Stimulated activated CD4-positive, alpha-beta T cell treated with anti-CD3 and anti-CD28 coated beads, TNF-alpha, amount 100 ng/mL, for 48 hours (primary cell): ENCODE measurements at regions not wholly inside any gene's neighbourhood (a gene's known extent, or its start where the extent isn't known, plus 50 kb on each side); places are given as distances from the start of the nearest gene placed in this dataset.

Experiments used
- DNase-seq, 3 donors: peaks; one replicate each; pipeline ENCODE4 v3.0.0-alpha.2; 2020; ENCODE audit warnings: low read depth in 3 of 3

DNA sequence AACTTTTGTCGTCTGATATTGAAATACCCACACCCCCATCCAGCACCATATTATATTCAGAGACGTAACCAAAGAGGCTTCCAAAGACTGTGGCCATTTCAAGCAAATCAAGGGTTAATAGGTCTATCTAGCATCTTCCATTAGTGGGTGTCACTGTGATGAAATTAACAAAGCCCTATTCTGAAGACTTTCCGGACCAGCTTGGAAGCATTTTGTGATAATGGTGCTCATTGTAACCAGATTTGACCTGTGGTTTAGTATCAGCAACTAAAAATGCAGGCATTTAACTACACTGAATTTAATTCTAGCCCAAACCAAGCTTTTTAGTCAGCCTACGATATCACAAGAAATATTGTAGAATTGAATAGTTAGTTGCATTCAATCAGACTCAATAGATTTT lies 309.7 kb upstream of the TENM3 start:
- DNase-seq: no peak

DNA sequence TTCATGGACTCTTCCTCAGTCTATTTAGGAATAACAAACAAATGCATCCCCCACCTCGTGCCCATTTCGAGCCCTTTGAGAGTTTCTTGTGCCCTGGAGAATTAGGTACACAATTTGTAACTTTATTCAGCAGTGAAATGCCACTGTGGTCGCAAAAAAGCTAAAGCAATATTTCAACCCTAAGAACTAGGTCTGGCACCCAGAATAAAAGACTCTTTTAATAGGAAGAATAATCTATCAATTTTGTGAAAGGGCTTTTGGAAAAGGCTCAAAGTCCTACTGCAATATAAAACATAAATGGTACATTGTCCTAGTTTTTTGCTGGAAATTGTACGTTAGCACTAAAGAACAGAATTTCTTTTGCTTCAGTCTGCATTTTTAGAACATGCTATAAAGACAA lies 304.6 kb upstream of the TENM3 start:
- DNase-seq: no peak

DNA sequence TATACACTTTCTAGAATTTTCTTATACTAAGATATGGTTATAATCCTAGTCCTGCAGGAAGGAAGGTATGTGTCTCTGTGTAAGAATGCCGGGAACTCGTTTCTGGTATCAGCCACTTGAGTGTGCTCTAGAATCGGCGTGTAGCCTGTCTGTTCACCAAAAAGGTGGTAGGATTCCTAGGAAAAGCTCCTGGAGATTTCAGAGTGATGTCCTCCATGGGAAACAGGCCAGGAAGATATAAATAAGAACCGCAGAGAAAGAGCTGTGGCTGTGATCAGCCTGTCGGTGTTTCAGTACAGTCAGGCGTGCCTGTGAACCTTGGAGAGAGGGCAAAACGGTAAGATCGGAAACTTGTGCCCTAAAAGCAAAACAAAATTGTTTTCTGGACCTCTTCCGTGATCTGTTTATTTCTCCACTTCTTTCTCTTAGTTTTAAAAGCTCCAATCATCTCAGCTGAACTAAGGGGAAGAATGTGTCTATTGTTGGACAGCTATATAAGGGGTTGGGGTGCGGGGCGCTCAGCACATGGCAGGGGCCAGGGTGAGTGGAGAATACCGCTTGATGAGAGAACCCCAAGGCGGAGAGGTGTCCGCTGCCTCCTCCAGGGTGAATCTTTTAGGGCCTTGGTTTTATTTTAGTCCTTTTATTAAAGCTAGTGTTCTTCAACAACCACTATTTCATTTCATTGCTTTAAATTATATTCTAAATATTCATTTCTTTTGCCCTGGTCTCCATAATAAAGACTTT lies 303.8 kb upstream of the TENM3 start:
- no peak for DNase-seq

DNA sequence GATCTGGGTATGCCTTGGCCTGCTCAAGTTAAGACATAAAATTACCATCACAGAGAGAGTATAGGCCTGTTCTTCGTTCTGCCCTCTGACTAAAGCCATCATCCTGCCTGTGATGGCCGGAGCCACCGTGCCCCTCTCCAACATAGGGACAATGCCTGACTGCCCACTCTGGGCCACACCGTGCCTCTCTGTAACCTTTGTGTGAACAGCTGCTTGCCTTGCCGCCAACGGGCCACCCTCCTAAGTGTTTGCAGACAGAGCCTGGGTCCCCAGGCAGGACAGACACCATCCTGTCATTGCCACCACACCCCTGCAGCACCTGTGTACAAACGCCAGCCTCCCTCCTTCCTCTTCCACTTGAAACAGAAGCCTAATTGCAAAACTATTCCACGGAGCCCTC lies 298.7 kb upstream of the TENM3 start:
- DNase-seq: no peak

DNA sequence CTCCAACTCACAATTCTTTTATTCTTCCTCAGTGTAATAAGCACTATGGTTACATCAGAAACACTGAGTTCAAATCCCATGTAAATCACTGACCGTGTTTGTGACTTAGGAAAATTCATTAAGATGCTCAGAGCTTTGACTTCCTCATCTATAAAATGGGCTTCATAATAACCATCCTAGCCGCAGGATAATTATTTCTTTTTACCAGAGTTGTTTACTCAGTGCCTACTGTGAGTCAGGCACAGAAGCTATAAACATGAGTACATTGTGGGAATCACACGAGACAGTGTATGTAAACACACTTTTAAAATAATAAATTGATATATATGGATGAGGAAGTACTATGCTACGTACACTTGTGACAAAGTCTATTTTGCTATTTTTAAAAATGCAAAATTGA lies 296.3 kb upstream of the TENM3 start:
- DNase-seq: no peak

DNA sequence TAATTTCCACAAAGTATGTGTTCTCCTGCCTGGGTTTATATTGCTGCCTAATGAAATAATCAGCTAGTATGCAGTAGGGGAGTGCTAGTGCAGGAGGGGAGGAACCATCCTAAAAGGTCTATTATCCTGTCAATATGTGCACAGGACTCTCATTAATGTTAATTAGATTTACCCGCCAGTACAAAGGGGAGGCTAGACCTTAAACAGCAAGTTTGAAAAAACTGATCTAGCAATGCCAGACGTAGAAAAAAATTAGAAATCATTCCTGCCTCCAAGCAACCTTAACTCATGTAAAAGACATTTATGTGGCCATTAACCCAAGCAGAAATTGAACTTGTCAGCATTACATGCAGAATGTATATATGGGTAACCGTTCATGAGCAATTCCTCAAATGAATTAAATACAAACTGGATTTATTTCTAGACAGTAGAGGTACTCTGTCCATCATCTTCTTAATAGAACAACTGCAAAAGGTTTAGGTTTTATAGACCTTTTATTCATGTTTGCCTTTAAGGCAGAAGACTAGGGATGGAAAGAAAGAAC lies 294.3 kb upstream of the TENM3 start:
- no peak for DNase-seq

DNA sequence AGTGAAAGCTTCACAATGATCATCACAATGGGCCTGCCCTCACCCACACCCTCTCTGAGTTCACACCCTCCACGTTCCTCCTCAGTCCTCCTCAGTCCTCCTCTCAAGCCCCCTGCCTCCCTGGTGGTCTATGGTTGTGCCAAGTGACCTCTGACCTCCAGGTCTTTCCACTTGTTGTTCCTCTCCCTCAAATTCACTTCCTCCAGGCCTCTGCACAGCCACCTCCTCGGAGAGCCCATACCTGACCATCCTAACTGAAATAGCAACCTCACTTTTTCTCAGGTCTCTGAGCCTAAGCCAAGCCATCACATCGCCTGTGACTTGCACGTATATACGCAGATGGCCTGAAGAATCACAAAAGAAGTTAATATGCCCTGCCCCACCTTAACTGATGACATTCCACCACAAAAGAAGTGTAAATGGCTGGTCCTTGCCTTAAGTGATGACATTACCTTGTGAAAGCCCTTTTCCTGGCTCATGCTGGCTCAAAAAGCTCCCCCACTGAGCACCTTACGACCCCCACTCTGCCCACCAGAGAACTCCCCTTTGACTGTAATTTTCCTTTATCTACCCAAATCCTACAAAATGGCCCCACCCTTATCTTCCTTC lies 293.4 kb upstream of the TENM3 start:
- no peak for DNase-seq

DNA sequence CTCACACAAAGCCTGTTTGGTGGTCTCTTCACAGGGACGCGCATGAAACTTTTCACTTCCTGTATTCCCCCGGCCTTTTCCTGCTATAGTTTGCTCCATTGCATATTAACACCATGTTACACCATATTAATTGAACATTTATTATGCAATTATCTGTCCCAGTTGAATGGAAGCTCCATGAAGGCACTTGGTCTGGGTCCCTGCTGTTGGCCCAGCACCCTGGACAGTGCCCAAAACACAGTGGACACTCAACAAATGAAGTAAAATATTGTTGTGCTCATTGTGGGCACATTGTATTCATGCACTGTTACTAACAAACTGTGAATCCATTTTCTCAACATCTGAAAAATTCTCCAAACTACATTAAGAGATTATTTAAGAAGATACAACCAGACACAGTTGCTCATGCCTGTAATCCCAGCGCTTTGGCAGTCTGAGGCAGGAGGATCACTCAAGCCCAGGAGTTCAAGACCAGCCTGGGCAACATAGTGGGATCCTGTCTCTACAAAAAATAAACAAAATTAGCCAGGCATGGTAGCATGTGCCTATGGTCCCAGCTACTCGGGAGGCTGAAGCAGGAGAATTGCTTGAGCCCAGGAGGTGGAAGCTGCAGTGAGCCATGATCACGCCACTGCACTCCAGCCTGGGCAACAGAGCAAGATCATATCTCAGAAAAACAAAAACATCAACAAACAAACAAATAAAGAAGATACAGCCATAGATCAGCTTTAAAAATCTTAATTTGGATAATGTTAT lies 292.7 kb upstream of the TENM3 start:
- no peak for DNase-seq

DNA sequence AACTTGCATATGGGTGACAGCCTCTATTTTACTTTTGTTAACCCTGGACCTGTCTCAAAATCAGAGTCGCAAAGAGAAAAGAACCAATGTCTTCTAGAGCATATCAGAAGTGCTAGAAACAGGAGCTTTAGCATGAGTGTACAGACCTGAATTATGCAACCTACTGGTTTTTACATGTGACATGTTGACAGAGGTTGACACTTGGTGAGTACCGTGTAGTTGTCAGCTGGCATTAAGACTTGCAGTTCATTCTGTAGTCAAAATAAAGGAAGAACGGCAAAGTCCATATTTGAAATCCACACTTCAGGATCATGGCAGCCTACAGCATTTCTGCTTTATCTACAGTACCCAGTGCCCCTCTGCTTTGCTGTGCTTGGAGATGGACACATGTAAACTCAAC lies 291.9 kb upstream of the TENM3 start:
- DNase-seq: no peak

DNA sequence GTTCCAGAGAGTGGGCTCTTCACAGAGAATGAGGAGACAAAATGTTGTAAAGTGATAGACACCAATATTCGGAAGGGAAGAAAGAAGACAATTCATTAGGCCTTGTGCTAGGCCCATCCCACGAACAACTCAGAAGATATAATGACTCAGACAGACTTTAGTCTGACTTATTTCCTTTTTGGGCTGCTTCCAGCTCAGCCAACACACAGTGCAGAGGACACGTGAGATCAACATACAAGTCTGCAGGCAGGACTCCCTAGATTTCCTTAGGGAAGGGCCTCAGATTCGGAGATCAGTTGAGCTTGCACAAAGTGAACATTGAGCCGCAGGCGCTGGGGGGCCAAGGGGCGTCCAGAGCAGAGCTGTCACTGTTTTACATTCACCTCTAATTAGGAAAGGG lies 290.7 kb upstream of the TENM3 start:
- no peak for DNase-seq

DNA sequence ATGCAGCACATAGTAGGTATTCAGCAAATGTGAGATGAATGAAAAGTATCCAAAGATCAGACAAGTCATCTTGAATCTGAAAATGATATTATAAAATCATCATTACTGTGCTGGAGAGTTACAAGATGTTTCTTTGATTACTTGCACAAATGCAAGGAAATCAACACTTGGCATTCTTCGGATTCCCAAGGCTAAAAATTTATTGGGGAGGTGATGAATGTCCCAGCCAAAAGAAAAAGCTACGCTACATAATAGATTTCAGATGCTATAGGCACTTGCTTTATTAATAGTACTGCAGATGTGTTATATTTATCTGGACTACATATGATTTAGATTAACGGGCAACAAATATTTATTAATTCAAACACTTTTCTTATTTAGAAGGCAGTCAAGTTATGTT lies 286.7 kb upstream of the TENM3 start:
- no peak for DNase-seq

DNA sequence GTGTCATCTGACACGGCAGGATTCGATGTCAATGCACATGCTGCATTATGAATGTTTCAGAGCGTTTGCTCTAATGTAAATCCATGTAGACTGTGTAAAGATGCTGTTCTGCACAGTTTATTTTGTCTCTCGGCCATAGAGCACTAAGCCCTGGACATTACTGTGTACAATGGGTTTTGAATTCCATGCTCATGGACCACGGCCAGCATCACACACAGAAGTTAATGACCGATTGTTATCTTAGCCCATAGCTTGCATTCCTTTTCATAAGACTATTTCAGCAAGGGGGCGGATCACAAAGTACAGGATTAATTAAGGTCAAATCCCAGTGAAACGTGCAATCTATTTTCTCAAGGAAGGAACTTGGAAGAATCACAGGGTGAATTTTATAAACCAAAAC lies 286.1 kb upstream of the TENM3 start:
- DNase-seq: no peak

DNA sequence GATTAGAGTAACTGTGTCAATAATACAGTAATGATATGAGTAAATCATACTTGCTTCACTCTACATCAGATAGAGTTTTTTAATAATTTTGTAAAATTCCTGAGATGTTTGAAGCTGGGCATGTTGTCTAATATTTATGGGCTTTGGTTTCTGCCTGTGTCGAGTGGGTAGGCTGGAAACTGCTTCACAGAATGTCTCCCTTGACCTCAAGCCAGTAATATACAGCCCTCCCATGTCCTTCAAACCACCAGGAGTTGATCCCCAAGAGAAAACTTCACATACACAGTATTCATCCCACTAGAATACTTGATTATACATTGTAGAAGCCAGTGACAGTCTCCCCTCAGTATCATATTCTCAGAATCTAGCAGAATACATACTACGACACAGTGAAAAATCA lies 284.8 kb upstream of the TENM3 start:
- DNase-seq: no peak

DNA sequence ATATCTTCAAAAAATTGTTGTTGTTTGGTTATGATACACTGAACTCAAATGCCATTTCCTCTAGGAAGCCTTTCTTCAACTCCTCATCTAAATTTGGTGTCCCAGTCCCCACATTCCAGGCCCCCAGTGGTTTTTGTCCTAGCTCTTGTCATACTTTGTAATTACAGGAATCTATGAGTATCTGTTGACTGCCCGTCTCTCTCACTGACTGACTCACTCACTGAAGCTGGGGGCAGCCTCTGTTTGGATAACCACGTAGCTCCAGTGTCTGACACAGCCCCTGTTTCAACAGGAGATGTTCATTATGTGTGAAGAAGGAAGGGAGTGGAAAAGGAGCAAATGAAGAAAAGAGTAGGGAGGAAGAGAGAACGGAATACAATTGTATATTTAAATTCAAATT lies 284.1 kb upstream of the TENM3 start:
- DNase-seq: no peak

DNA sequence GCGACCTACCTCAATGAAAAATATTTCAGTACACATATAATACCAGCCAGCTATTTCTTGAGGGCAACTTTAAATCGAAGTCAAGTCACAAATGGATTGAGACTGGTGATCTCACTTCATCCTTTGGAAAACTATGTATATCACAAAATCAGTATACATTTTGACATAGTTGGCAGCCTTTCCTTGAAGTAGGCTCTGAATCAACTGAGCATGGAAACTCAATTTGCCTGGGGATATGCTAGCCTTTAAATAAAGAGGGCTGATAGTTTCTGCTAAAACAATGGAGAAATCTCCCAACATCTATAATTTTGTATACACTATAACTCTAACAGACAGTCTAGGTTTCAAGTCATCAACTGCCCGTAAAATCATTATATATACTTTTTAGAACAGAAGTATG lies 282.8 kb upstream of the TENM3 start:
- DNase-seq: no peak

DNA sequence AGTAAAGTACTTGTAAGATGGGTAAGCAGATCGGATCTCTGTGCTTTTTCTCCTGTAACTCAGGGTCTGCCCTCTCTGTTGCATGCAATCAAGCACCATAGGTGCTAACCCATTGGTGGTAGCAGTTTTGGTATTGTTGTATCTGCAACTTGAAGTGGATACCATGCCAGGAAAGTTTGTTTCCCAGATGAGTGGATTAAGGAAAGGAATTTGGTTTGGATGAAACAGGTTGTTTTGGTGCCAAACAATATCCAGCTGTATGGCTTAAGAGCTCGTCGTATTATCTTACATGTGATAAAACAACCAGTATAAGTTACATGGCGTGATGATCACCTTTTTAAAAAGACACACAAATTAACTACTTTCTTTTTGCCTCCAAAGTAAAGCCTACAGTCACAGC lies 280.9 kb upstream of the TENM3 start:
- no peak for DNase-seq

DNA sequence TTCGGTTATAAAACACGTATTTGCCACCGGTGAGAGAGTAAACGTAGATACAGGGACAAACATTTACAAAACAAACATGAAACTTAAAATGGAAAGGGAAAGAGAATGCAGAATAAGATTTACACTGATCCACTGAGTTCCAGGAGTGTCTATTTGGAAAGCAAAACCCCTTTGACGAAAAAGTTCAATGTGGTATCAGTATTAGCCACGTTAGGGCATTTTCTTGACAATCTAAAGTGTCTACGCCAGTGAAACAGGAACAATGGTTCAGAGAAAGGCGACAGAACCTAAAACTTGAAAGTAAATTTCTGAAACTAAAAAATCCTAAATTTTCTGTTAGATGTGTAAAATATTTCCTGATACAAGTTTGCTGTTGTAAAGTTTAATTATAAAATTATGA lies 278.5 kb upstream of the TENM3 start:
- no peak for DNase-seq

DNA sequence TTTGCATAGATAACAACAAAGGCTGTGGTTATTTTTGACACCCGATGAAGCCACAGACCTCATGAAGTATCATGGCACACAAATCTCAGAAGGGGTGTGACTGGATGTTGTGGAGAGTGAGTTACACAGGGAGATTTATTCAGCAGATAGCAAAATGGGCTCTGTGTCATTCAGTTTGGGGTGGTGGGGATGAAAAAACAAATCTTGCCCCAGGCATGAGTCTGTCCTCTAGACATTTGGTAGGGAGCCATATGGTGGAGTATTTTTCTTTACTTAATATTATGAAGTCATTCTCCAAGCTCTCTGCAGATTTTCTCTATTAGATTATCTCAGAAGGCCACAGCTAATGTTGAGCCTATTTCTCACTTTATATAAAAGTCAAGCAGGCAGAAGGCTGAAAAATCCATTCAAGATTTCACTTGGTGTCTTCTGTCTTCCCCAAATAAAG lies 277.1 kb upstream of the TENM3 start:
- DNase-seq: no peak

DNA sequence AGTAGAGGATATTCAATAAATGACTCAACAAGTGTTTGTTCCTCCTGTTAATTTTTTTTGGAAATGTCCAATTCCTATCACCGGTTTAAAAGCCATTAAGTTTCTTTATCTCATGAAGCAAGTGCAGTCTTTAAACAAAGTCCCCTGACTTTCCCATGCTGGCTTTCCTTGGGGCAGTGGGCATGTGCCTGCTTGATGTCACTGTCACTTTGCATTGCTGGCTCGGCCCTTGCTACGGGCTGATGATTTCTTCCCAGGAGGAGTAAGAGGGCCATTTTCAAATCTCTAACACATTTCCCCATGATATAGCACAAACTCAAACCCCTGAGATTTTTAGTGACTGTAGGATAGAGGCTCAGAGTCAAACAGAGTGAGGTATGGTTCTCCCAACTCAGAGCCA lies 275.8 kb upstream of the TENM3 start:
- DNase-seq: no peak

DNA sequence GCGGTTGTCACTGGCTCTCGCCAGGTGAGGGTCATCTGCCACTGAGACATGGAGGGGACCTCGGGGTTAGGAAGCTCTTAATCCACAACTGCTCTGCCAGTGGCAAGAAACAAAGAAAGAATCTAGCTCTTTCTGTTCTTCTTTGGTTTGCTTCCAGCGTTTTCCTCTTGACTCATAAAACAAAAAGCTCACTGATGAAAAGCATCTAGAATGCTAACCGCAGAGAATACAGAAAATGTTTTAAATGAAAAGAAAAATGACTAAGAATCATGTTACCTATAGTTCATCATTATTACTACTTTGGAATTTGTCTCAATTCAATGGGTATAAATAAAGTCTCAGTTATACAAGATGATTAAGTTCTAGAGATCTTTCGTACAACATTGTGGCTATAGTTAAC lies 274.8 kb upstream of the TENM3 start:
- no peak for DNase-seq

DNA sequence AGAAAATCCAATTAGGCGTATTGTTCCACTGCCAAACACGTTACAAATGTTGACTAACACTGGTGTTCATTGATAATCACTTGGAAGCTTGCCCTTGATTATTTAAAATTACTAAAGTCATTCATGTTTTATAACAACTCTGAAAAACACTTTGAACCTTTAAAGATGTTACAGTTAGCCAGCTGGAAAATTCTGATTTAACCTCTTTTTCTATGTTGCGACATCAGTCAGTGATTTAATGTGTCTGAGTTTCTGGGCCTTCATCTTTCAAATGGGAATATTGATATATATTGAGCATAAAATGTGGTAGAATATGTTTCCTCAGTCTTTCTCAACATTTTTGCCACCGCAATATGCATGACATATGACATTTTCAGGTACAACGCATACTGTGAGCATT lies 274.1 kb upstream of the TENM3 start:
- no peak for DNase-seq

DNA sequence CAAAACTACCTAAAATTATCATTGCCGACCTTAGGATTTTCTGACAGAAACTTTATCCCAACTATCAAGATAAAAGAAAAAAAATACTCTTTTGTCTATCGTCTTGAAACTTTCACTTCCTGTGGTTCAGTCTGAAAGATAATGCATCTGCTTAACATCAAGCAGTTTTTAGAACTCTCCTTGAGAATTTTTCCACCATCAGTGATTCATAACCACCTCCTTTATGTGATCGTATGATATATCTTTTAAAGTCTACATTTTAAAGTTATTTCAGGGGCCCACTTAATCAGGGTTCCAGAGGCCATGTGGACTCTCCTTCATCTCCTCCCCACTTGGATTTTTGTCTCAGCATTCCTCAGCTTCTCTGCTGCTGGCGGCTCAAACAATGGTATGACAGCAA lies 272.8 kb upstream of the TENM3 start:
- DNase-seq: no peak

DNA sequence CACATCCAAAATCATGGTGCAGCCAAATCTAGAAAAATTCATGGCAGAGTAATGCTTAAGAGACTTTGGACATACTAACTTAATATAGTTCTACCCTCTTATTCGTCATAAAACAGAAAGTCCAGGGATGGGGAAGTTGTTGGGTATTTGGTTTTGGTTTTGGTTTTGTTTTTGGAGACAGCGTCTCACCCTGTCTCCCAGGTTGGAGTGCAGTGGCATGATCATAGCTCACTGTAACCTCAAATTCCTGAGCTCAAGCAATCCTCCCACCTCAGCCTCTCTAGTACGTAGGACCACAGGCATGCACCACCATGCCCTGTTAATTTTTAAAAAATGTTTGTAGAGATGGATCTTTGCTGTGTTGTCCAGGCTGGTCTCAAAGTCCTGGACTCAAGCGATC lies 271.8 kb upstream of the TENM3 start:
- no peak for DNase-seq
